Progenitor cell of endocrine pancreas (in vitro differentiated cells): ENCODE measurements at regions not wholly inside any gene's neighbourhood (a gene's known extent, or its start where the extent isn't known, plus 50 kb on each side); places are given as distances from the start of the nearest gene placed in this dataset.

Source experiments
- DNase-seq: peaks from one replicate; pipeline ENCODE4 v3.0.0; 2021; ENCODE audit warnings: low spot score; ENCODE audit not compliant: unreplicated experiment
- H3K27ac Mint-ChIP-seq: 2 replicates; pipeline ENCODE4 v1.8.0; 2021; ENCODE audit warnings: mild to moderate bottlenecking, moderate library complexity, mixed read lengths
- H3K27me3 Mint-ChIP-seq: 2 replicates; pipeline ENCODE4 v1.8.0; 2021; ENCODE audit warnings: mixed read lengths
- H3K36me3 Mint-ChIP-seq: 2 replicates; pipeline ENCODE4 v1.8.0; 2022; ENCODE audit warnings: mixed read lengths; ENCODE audit not compliant: insufficient read depth
- H3K4me1 Mint-ChIP-seq: 2 replicates; pipeline ENCODE4 v1.8.0; 2021; ENCODE audit warnings: low read depth, mixed read lengths
- H3K4me3 Mint-ChIP-seq: 2 replicates; pipeline ENCODE4 v1.8.0; 2021; ENCODE audit warnings: low read depth, mild to moderate bottlenecking, moderate library complexity, mixed read lengths
- H3K9me3 Mint-ChIP-seq: 2 replicates; pipeline ENCODE4 v1.8.0; 2021; ENCODE audit warnings: low read depth, mixed read lengths
- TF ChIP-seq, protein P1 (sequence below): fragments of 200-600 bp; sonication (generic); IDR thresholded peaks from one replicate; pipeline ENCODE4 v1.5.0; 2021; ENCODE audit warnings: antibody characterized with exemption, mild to moderate bottlenecking; ENCODE audit not compliant: unreplicated experiment

DNA sequence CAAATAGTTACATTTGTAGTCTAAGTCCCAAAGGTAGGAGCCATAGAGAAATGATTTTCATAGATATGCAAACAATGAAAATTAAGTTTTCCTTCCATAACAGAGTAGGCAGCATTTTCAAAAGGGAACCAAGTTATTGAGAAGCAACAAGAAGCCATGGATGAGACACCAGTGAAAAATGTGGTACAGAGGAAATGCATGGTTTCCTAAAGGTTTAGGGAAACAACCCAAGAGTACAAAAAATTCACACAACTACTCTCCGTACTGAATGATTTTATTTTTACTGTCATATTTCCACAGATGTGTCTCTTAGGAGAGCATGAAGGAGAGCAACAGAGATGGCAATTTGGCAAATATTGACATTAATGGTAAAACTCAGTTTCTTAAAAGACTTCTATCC is 1408.9 kb upstream of the PCDH7 start:
- Mint-ChIP-seq H3K9me3 (no peaks in the 10 kb centered on the region), H3K36me3 (no peaks in the 10 kb centered on the region), H3K4me1 (no peaks in the 10 kb centered on the region), H3K4me3 (no peak overlapping the region), H3K27me3 (no peaks in the 10 kb centered on the region), H3K27ac (no peak overlapping the region)
- TF ChIP-seq, protein P1, sequence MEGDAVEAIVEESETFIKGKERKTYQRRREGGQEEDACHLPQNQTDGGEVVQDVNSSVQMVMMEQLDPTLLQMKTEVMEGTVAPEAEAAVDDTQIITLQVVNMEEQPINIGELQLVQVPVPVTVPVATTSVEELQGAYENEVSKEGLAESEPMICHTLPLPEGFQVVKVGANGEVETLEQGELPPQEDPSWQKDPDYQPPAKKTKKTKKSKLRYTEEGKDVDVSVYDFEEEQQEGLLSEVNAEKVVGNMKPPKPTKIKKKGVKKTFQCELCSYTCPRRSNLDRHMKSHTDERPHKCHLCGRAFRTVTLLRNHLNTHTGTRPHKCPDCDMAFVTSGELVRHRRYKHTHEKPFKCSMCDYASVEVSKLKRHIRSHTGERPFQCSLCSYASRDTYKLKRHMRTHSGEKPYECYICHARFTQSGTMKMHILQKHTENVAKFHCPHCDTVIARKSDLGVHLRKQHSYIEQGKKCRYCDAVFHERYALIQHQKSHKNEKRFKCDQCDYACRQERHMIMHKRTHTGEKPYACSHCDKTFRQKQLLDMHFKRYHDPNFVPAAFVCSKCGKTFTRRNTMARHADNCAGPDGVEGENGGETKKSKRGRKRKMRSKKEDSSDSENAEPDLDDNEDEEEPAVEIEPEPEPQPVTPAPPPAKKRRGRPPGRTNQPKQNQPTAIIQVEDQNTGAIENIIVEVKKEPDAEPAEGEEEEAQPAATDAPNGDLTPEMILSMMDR = no peak
- no peak for DNase-seq

DNA sequence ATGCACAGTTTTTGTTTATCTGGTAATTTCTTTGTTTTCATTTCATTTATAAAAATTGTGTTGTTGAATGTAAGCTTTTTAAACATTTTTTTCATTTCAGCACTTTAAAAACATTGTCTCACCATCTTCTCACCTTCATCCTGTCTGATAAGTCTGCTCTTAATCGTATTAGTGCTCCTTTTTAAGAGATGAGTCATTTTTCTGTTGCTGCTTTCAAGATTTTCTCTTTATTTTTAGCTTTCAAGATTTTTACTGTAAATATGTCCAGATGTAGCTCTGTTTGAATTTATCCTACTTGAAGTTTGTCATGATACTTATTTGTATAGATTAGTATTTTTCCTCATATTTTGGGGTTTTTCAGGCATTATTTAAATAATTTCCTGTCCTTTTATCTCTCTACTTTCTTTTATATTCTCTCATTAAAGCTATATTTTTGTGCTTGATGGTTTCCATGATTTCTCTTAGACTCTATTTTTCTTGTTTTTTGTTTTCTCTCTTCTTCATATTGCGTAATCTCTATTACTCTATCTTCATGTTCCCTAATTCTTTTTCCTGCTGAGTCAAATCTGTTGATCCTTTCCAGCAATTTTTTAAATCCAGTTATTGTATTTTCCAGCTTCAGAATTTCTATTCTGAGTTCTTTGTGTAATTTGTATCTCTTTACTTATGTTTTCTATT is 1400.4 kb upstream of the PCDH7 start:
- Mint-ChIP-seq H3K4me1 (no peaks in the 10 kb centered on the region), H3K9me3 (peaks cover 3% of the 10 kb centered on the region), H3K27ac (no peak overlapping the region), H3K4me3 (no peak overlapping the region), H3K36me3 (no peaks in the 10 kb centered on the region), H3K27me3 (no peaks in the 10 kb centered on the region)
- TF ChIP-seq, protein P1 = no peak
- DNase-seq = no peak

DNA sequence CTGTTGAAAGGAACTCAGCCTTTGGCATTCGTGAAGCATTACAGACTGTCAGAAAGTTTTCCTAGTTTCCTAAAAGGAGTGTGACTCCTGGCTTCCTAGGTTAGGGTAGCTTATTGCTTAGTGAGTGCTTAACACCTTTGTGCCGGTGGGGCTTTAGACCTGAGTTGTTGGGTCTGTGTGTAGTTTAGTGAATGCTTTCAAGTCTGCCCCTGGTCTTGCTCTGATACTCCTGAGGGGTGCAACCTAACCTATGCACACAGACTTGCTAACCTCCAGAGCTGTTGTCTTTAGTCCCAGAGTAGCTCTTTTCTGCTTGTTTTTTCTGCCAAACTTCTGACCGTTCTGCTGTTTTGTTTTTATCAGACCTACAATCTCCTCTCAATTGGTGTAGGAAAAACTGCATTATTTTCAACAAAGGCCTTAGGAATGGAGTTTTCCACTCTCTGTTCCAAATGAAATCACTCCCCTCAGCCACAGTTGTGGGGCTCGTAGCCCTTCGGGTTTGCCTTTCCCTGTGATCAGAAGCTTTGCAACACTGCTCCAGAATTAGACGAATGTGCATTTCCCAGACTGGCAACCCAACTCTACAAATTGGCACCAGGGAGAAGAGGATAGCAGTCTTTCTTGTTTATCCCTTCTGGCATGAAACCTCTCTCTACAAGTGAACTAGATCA is 1399.1 kb upstream of the PCDH7 start:
- Mint-ChIP-seq H3K27me3 (no peaks in the 10 kb centered on the region), H3K4me3 (no peak overlapping the region), H3K9me3 (peaks cover 3% of the 10 kb centered on the region), H3K36me3 (no peaks in the 10 kb centered on the region), H3K4me1 (no peaks in the 10 kb centered on the region), H3K27ac (no peak overlapping the region)
- no peak for DNase-seq
- TF ChIP-seq, protein P1 = no peak

DNA sequence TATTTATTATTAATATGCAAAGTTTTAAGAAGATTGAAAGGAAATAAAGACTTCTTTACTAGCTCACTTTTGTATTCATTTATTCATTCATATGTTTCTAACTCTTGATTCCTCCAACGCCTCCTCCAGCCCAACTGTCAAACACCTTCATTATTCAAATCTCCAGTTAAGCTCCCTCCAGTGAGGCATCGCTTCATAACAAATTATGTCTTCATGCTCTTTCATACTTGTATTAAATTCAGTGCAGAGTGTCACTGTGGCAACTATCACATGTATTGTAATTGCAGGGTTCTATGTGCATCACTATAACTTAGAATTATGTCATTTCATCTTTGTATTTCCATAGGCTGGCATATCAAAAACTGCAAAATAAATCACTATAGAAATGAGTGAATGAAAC is 1394.2 kb upstream of the PCDH7 start:
- Mint-ChIP-seq H3K27me3 (no peaks in the 10 kb centered on the region), H3K4me3 (no peak overlapping the region)
- DNase-seq = no peak

DNA sequence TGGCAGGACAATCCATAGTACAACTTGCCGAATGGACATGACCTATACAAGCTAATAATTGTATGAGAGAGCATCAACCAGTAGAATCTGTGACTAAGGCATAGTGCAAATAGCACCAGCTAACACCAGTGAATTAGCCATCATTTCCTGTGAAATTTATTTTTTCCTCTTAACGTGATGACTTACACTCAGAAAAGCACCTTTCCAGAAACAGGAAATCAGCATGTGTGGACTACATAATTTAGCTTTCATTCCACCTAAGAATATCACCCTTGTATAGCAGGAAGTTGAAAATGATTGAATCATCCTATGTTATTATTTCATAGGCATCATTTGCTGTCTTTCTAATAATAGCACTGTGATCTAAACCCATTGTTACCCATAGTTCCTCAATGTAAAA is 1393.4 kb upstream of the PCDH7 start:
- H3K36me3 Mint-ChIP-seq = no peaks in the 10 kb centered on the region
- H3K9me3 Mint-ChIP-seq = no peaks in the 10 kb centered on the region
- H3K4me3 Mint-ChIP-seq = no peak overlapping the region
- no peaks in the 10 kb centered on the region for H3K27me3 Mint-ChIP-seq
- H3K27ac Mint-ChIP-seq = no peak overlapping the region
- DNase-seq = no peak
- TF ChIP-seq, protein P1 = no peak
- H3K4me1 Mint-ChIP-seq = no peaks in the 10 kb centered on the region

More for the DNA sequence above, 1394.2 kb upstream of the PCDH7 start:
- Mint-ChIP-seq H3K36me3 (no peaks in the 10 kb centered on the region), H3K9me3 (no peaks in the 10 kb centered on the region), H3K4me1 (no peaks in the 10 kb centered on the region), H3K27ac (no peak overlapping the region)
- TF ChIP-seq, protein P1 = no peak
